ENCODE measurements at regions not wholly inside any gene's neighbourhood (a gene's known extent, or its start where the extent isn't known, plus 50 kb on each side); places are given as distances from the start of the nearest gene placed in this dataset.
"Not testable (repeated sequence)": the region's sequence is repeated elsewhere in the genome, so short reads cannot be mapped to it uniquely, and the experiment has no call there.

DNA sequence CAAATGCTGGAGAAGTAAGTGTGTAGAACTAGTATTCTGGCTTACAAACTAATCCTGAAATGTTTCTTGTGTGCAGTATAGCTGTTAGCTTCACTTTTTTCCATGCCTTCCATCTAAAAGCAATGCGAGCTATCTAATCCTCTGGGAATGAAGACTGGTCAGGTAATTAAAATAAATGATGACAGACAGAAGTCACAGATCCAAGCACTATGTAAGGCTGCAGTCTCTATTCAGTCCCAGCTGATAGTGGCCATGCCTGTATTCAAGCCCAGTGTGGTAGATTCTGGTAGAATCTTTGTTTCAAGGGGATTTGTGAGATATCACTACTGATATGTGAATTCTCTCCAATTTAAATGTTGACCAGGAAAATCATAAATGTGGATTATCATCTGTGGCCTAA lies 637.2 kb downstream of the TMTC2 start:
- Histone ChIP-seq H3K4me3 (ENCODE audit: low read length) (no peak overlapping the region), H3K9me3 (ENCODE audit: low read length) (no peaks in the 10 kb centered on the region), H3K27me3 (ENCODE audit: insufficient read depth, low read length) (no peaks in the 10 kb centered on the region), H2AFZ (ENCODE audit: low read depth, low read length) (no peak overlapping the region), H3K4me1 (ENCODE audit: insufficient read depth, low read length) (no peaks in the 10 kb centered on the region), H3K36me3 (ENCODE audit: insufficient read depth, low read length) (no peaks in the 10 kb centered on the region)

DNA sequence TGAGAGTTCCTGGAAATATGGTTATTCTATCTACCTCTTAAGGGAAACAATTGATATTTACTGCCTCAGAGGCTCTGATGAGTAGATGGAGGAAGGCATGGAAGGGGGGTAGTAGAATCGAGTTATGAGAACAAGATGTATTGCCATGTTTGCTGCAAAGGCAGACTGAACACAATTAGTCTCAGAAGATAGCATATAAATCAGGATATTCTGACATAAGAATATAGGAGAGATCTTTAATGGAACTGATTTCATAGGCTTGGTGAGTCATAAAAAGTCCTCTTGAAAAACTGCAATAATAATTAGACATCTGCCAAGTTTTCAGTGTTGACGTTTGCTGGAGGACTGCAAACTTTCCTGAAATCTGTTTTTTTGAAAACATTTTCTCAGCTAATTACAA lies 636.1 kb downstream of the TMTC2 start:
- Histone ChIP-seq H2AFZ (ENCODE audit: low read depth, low read length) (no peak overlapping the region), H3K36me3 (ENCODE audit: insufficient read depth, low read length) (no peaks in the 10 kb centered on the region), H3K4me3 (ENCODE audit: low read length) (no peak overlapping the region)

DNA sequence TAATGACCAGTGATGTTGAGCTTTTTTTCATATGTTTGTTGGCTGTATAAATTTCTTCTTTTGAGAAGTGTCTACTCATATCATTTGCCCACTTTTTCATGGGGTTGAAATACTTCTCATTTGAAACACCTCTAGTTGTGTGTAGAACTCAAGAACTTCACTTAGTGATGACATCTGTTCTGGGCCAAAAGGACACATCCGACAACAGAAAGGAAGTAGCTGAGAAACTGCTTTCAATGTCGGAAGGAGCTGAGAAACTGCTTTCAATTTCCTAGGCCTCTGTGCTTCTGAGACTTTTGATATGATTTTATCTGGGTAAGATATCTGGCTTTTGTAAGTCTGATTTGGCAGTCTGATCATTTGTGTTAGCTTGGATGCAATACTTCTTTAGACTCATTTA lies 635.3 kb downstream of the TMTC2 start:
- no peaks in the 10 kb centered on the region for H3K9me3 ChIP-seq (ENCODE audit: low read length)
- no peaks in the 10 kb centered on the region for H3K4me1 ChIP-seq (ENCODE audit: insufficient read depth, low read length)
- H3K36me3 ChIP-seq (ENCODE audit: insufficient read depth, low read length), result no peaks in the 10 kb centered on the region
- no peaks in the 10 kb centered on the region for H3K27me3 ChIP-seq (ENCODE audit: insufficient read depth, low read length)
- no peak overlapping the region for H3K4me3 ChIP-seq (ENCODE audit: low read length)
- no peak overlapping the region for H2AFZ ChIP-seq (ENCODE audit: low read depth, low read length)

More for the DNA sequence above, 636.1 kb downstream of the TMTC2 start:
- Histone ChIP-seq H3K4me1 (ENCODE audit: insufficient read depth, low read length) (no peaks in the 10 kb centered on the region), H3K27me3 (ENCODE audit: insufficient read depth, low read length) (no peaks in the 10 kb centered on the region), H3K9me3 (ENCODE audit: low read length) (no peaks in the 10 kb centered on the region)

DNA sequence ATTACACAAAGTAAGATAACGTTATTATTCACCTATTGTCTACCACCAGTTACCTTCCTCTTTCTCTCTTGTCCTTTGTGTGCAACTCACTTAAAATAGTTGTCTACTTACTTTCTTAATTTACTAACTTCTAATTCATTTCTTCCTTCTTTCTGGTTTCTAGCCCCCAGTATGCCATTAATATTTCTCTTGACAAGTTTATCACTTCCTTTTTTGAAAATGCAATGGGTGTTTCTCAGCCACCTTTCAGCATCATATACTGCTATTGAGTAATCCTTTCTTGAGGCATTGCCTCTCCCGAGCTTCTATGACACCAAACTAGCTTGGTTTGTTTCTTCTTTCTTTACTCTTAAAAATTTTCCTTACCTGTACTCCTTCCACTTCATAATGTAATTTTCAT lies 633.6 kb downstream of the TMTC2 start:
- H3K36me3 ChIP-seq (ENCODE audit: insufficient read depth, low read length), result no peaks in the 10 kb centered on the region
- H3K9me3 ChIP-seq (ENCODE audit: low read length), result no peaks in the 10 kb centered on the region
- no peaks in the 10 kb centered on the region for H3K4me1 ChIP-seq (ENCODE audit: insufficient read depth, low read length)
- no peaks in the 10 kb centered on the region for H3K27me3 ChIP-seq (ENCODE audit: insufficient read depth, low read length)
- no peak overlapping the region for H2AFZ ChIP-seq (ENCODE audit: low read depth, low read length)
- no peak overlapping the region for H3K4me3 ChIP-seq (ENCODE audit: low read length)

DNA sequence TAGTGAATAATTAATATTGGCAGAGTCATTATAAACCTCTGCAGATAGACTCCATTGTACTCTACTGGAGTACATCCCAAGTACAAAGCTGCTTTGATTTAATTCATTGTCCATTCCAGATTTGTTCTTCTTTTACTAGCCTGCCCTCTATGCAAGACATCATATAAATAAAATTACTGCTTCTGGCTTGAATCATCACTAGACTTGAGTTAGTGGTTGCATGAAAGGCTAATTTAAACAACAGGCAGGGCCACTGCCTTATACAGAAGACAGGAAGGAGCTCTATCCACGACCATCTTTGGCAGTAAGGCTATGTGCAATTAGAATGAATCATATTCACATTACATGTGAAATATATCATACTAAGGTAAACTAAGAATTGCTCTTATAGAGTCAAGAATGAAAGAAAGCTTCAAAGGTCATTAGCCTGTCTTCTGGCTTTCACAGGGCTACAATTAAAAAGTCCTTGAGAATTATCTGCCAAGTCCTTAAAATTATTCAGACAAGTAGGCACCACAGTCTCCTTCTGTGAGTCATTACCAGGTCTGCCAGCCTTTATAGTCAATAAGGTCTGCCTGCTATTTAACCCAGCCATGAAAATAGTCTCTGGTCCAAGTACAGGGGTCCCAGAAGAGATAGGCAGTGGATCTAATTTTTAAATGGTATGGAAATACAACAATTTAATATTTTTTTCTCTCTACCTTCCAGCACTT lies 631.8 kb downstream of the TMTC2 start:
- no peaks in the 10 kb centered on the region for H3K9me3 ChIP-seq (ENCODE audit: low read length)
- H3K36me3 ChIP-seq (ENCODE audit: insufficient read depth, low read length), result no peaks in the 10 kb centered on the region
- H2AFZ ChIP-seq (ENCODE audit: low read depth, low read length), result no peak overlapping the region
- no peak overlapping the region for H3K4me3 ChIP-seq (ENCODE audit: low read length)
- H3K4me1 ChIP-seq (ENCODE audit: insufficient read depth, low read length), result no peaks in the 10 kb centered on the region
- no peaks in the 10 kb centered on the region for H3K27me3 ChIP-seq (ENCODE audit: insufficient read depth, low read length)

DNA sequence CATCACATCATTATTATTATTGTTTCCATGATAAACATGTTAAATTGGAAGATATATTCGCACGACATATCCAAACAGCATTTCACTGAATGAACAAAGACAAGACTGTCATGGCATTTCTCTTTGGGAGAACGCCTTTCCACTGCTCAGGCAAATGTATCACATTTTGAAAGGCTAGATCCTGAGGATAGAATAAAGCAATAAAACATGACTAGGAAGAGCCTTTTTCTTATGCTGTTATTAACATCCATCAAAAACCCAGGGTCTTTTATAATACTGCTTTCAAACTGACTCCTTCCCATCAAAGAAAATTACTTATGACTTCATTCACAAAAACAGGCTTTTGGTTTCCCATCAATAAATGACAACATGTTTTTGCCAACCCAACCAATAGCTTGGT lies 630.9 kb downstream of the TMTC2 start:
- Histone ChIP-seq H2AFZ (ENCODE audit: low read depth, low read length) (no peak overlapping the region), H3K4me3 (ENCODE audit: low read length) (no peak overlapping the region), H3K4me1 (ENCODE audit: insufficient read depth, low read length) (no peaks in the 10 kb centered on the region), H3K9me3 (ENCODE audit: low read length) (no peaks in the 10 kb centered on the region), H3K36me3 (ENCODE audit: insufficient read depth, low read length) (no peaks in the 10 kb centered on the region), H3K27me3 (ENCODE audit: insufficient read depth, low read length) (no peaks in the 10 kb centered on the region)

DNA sequence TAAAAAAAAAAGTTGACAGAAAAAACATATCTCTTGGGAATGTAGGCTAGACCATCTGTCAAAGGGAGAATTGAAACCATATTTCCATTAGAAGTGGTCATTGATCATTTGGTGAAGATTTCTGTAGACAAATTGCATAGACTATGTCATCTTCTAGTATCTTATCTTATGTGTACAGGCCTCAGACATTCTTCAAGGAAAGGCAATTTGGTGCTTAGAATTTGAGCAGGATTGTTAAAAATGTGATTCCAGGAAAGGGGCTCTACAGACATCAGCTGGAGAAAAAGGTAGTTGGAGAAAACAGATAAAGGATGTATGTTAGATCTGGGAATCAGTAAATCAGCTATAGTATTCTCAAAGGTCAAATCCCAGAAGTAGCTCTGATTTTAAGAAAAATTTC lies 627.1 kb downstream of the TMTC2 start:
- Histone ChIP-seq H2AFZ (ENCODE audit: low read depth, low read length) (no peak overlapping the region), H3K27me3 (ENCODE audit: insufficient read depth, low read length) (no peaks in the 10 kb centered on the region), H3K4me1 (ENCODE audit: insufficient read depth, low read length) (no peaks in the 10 kb centered on the region), H3K4me3 (ENCODE audit: low read length) (no peak overlapping the region), H3K36me3 (ENCODE audit: insufficient read depth, low read length) (no peaks in the 10 kb centered on the region), H3K9me3 (ENCODE audit: low read length) (no peaks in the 10 kb centered on the region)

DNA sequence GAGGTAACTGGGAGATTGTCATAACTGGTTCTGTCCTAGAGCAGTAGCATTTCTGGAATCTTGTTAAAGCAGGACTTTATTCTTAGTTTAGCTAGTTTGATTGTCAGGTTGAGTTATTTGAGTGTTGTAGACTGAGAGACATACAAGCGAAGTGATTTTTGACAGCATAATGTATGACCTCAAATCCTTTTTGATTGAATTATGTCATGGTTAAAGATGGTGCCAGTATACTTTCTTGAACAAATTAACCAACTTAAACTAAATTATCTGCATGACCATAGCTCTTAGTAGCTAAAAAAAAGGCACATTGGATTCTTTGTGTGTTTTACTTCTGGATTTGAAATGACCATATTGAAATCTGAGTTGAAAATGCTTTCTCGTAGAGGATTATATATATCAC lies 626.6 kb downstream of the TMTC2 start:
- no peaks in the 10 kb centered on the region for H3K36me3 ChIP-seq (ENCODE audit: insufficient read depth, low read length)
- no peaks in the 10 kb centered on the region for H3K9me3 ChIP-seq (ENCODE audit: low read length)
- no peaks in the 10 kb centered on the region for H3K4me1 ChIP-seq (ENCODE audit: insufficient read depth, low read length)
- no peak overlapping the region for H3K4me3 ChIP-seq (ENCODE audit: low read length)
- no peaks in the 10 kb centered on the region for H3K27me3 ChIP-seq (ENCODE audit: insufficient read depth, low read length)
- no peak overlapping the region for H2AFZ ChIP-seq (ENCODE audit: low read depth, low read length)

DNA sequence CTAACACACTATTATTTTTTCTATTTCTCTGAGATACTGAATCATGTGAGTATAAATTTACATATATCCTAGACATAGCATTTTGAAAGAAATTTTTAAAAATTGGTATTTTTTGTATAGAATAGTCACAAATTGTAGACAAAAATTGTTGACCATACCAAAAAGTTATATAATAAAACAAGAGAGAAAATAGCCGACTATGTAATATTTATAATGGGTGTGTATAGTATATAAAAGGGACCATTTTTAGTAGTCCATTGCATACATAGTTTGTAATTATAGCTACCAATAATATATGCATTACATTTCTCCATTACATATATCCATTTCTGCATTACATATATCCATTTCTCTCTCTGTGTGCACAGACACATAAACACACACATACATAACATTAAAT lies 590.2 kb downstream of the TMTC2 start:
- H3K4me1 ChIP-seq (ENCODE audit: insufficient read depth, low read length), result no peaks in the 10 kb centered on the region
- H3K36me3 ChIP-seq (ENCODE audit: insufficient read depth, low read length), result no peaks in the 10 kb centered on the region
- no peaks in the 10 kb centered on the region for H3K27me3 ChIP-seq (ENCODE audit: insufficient read depth, low read length)
- no peak overlapping the region for H2AFZ ChIP-seq (ENCODE audit: low read depth, low read length)
- H3K4me3 ChIP-seq (ENCODE audit: low read length), result no peak overlapping the region
- no peaks in the 10 kb centered on the region for H3K9me3 ChIP-seq (ENCODE audit: low read length)

DNA sequence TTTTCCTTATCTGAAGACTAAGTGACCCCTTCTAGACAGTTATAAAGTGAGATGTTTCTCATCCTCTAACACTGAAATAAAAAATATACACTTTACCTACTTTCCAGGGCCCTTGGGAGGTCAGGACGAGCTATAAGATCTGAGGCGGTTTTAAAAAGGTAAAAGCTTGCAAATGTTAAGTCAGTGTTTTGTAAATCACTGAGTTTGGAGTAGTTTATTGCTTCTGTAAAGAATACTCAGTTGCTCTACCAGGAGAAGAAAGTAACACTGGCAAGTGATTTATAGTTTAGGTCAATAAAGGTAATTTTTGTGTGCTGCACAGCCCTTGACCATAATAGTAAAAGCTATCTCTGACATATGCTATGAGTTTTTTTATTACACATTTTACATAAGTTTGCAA lies 584.5 kb downstream of the TMTC2 start:
- Histone ChIP-seq H3K4me3 (ENCODE audit: low read length) (no peak overlapping the region), H3K36me3 (ENCODE audit: insufficient read depth, low read length) (no peaks in the 10 kb centered on the region)

DNA sequence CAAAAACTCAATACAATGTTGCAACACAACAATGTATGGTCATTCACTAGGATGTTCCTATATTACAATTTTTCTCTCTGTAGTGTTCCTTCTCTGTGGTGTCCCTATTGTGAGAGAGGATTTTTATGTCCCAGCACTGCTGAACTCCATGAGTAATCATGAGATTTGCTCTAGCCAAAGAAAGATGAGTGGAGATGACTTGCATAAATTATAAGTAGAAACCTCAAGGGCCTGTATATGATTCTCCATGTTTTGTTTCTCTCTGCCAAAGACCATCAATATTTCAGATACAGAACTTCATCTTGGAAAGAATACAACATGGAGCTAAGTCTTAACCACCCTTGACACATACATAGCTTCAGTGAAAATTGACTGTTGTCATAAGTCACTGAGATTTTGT lies 579.1 kb downstream of the TMTC2 start:
- Histone ChIP-seq H3K4me3 (ENCODE audit: low read length) (no peak overlapping the region), H3K9me3 (ENCODE audit: low read length) (no peaks in the 10 kb centered on the region), H2AFZ (ENCODE audit: low read depth, low read length) (no peak overlapping the region), H3K4me1 (ENCODE audit: insufficient read depth, low read length) (no peaks in the 10 kb centered on the region), H3K36me3 (ENCODE audit: insufficient read depth, low read length) (no peaks in the 10 kb centered on the region), H3K27me3 (ENCODE audit: insufficient read depth, low read length) (no peaks in the 10 kb centered on the region)

More for the DNA sequence above, 584.5 kb downstream of the TMTC2 start:
- Histone ChIP-seq H3K4me1 (ENCODE audit: insufficient read depth, low read length) (no peaks in the 10 kb centered on the region), H3K9me3 (ENCODE audit: low read length) (no peaks in the 10 kb centered on the region), H2AFZ (ENCODE audit: low read depth, low read length) (no peak overlapping the region), H3K27me3 (ENCODE audit: insufficient read depth, low read length) (no peaks in the 10 kb centered on the region)

DNA sequence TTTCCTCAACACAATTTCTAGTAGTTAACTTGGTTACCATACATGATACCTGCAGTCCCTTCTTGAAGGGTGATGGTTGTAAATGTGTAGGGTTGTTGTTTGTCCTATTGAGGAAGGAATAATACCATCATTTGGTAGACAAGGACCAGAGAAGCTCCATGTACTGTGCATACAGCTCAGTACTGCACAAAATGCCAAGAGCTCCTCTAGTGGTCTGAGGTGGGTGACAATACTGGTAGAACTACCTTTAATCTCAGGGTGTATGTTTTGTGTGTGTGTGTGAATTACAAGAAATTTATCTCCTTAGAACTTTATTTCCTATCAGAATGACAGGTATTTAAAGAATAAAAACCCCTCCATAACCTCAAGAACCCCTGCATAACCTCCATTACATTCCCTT lies 575.3 kb downstream of the TMTC2 start:
- Histone ChIP-seq H3K36me3 (ENCODE audit: insufficient read depth, low read length) (no peaks in the 10 kb centered on the region), H2AFZ (ENCODE audit: low read depth, low read length) (no peak overlapping the region), H3K4me3 (ENCODE audit: low read length) (no peak overlapping the region), H3K27me3 (ENCODE audit: insufficient read depth, low read length) (no peaks in the 10 kb centered on the region), H3K4me1 (ENCODE audit: insufficient read depth, low read length) (no peaks in the 10 kb centered on the region), H3K9me3 (ENCODE audit: low read length) (no peaks in the 10 kb centered on the region)

DNA sequence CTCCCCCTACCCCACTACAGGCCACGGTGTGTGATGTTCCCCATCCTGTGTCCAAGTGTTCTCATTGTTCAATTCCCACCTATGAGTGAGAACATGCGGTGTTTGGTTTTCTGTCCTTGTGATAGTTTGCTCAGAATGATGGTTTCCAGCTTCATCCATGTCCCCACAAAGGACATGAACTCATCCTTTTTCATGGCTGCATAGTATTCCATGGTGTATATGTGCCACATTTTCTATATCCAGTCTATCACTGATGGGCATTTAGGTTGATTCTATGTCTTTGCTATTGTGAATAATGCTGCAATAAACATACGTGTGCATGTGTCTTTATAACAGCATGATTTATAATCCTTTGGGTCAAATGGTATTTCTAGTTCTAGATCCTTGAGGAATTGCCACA lies 573.4 kb downstream of the TMTC2 start:
- H3K9me3 ChIP-seq (ENCODE audit: low read length); H3K4me1 ChIP-seq (ENCODE audit: insufficient read depth, low read length); H2AFZ ChIP-seq (ENCODE audit: low read depth, low read length); H3K27me3 ChIP-seq (ENCODE audit: insufficient read depth, low read length); H3K4me3 ChIP-seq (ENCODE audit: low read length); H3K36me3 ChIP-seq (ENCODE audit: insufficient read depth, low read length): not testable (repeated sequence)

DNA sequence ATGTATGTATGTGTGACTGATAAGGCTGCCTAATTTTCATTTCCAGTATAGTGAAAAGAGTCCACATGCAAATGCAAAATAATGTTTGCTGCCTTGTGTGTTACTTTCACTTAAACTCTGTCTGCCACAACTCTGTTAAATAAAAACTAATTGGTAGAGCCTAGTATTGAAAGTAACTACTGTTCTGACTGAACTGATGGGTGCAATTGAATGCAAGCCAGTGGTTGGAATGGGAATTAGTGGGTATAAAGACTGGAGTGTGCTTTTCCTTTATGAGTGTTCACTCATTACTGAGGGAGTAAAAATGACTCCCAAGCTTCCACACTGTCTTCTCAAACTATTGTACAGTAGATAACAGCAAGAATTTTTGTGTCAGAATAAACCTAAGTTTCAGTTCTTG lies 571.0 kb downstream of the TMTC2 start:
- H3K4me3 ChIP-seq (ENCODE audit: low read length), result no peak overlapping the region
- no peaks in the 10 kb centered on the region for H3K27me3 ChIP-seq (ENCODE audit: insufficient read depth, low read length)
- no peaks in the 10 kb centered on the region for H3K4me1 ChIP-seq (ENCODE audit: insufficient read depth, low read length)
- H3K9me3 ChIP-seq (ENCODE audit: low read length), result no peaks in the 10 kb centered on the region
- no peak overlapping the region for H2AFZ ChIP-seq (ENCODE audit: low read depth, low read length)
- no peaks in the 10 kb centered on the region for H3K36me3 ChIP-seq (ENCODE audit: insufficient read depth, low read length)

Data from neuron (in vitro differentiated cells).